ENCODE measurements at regions not wholly inside any gene's neighbourhood (a gene's known extent, or its start where the extent isn't known, plus 50 kb on each side); places are given as distances from the start of the nearest gene placed in this dataset.

GRCh38 chr2:117232305-117232704 lies 582.2 kb upstream of the DDX18 start:
- TF ChIP-seq CTCF (conservative IDR thresholded peaks at IDR 0.05; ENCODE audit: low read depth, low read length) = no peak
- no peak for TF ChIP-seq POLR2A (IDR thresholded peaks at IDR 0.05; ENCODE audit: low read depth, low read length)
- no peak for TF ChIP-seq MAZ (IDR thresholded peaks at IDR 0.05; ENCODE audit: borderline replicate concordance, low read depth, low read length)
- no peak for TF ChIP-seq RAD21 (IDR thresholded peaks at IDR 0.05; ENCODE audit: low read length)
- no peak for TF ChIP-seq BHLHE40 (IDR thresholded peaks at IDR 0.05; ENCODE audit: low read depth, low read length)
